AG08396 (cell line): ENCODE measurements at regions not wholly inside any gene's neighbourhood (a gene's known extent, or its start where the extent isn't known, plus 50 kb on each side); places are given as distances from the start of the nearest gene placed in this dataset.
"Not testable (repeated sequence)": the region's sequence is repeated elsewhere in the genome, so short reads cannot be mapped to it uniquely, and the experiment has no call there.

Source experiments
- DNase-seq: peaks from one replicate; pipeline ENCODE4 v3.0.0; 2012; ENCODE audit warnings: low spot score, mixed read lengths

- peak; percentile 59 for DNase-seq
Measured at GRCh38 chr7:101146-102046, 91.0 kb upstream of the FAM20C start.

DNA sequence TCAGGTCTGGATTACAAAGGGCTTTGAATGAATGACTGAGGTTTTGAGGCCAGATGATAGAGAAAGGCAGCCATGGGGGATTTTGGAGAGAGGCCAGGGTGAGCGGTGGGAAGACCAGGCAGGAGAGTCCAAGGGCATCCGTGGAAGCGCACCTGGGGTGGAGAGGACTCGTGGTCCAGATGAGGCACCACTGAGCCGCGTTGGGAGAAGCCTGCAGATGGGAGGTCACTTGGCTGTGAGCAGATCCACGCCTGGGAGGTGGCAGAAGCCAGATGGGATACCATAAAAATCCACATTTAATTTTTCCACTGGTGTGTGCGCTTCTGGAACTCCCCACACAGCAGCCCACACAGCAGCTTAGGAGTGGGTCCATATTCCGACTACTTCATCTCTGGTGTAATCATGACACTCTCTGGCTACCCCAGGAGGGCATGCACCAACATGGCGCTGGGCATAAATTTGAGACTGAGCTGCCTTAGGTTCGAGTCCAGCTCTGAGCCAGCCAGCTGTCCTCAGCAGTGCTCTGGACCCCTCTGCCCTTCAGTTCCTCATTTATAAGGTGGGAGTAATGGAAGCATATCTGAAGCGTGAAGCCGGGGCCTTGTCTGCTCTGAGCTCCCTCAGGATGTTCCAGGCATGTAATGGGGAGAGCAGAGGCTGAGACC lies 90.2 kb upstream of the FAM20C start:
- no peak for DNase-seq

DNA sequence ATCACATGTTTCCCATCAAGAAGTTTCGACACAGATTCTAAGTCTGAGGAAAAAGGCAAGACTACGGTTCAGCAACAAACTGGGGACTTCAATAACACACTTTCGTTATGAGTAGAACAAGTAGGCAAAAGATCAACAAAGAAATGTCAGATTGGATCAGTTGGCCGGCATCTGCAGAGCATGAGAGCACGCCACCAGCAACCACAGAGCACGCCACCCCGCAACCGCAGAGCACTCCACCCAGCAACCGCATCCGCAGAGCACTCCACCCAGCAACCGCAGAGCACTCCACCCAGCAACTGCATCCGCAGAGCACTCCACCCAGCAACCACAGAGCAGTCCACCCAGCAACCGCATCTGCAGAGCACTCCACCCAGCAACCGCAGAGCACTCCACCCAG lies 89.7 kb upstream of the FAM20C start:
- no peak for DNase-seq

- not testable (repeated sequence) for DNase-seq
Measured at GRCh38 chr7:103981-104380, 88.4 kb upstream of the FAM20C start.

GRCh38 chr7:105002-105401 lies 87.4 kb upstream of the FAM20C start:
- DNase-seq = no peak

DNA sequence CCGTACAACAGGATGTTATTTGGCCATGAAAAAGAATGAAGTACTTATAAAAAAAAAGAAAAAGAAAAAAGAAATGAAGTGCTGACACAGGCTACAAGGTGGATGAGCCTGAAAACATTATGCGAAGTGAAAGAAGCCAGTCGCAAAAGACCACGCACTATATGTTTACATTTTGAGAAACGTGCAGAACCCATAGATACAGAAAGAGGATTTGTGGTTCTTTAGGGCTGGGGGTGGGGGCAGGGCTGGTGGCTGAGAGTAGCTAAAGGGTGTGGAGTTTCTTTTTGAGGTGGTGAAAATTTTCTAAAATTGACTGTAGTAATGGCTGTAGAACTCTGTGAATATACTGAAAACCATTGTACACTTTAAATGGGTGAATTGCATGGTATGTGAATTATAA lies 86.0 kb upstream of the FAM20C start:
- DNase-seq = no peak

GRCh38 chr7:107233-107632 lies 85.1 kb upstream of the FAM20C start:
- DNase-seq = no peak

- DNase-seq = no peak
Measured at GRCh38 chr7:107907-108306, 84.5 kb upstream of the FAM20C start.

DNA sequence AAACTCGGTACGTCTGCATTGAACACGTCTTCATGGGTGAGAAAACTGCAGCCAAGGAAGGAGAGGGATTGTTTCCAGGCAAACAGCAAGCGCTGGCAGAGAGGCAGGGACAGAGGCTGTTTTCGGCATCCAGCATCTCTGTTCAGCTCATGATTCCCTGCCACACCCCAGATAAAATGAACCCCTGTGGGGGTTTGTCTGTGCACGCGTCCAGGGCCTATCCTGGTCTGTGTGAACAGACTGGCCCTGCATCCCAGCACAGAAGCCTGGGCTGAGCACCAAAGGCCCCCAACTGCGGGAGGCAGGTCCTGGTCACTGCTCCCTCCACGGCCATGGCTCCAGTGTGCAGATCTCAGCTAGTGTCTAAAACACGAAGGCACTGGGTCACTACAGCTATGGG lies 83.3 kb upstream of the FAM20C start:
- DNase-seq = no peak

- no peak for DNase-seq
Measured at GRCh38 chr7:109898-110556, 82.3 kb upstream of the FAM20C start.

- DNase-seq = no peak
Measured at GRCh38 chr7:110557-111232, 81.7 kb upstream of the FAM20C start.

DNA sequence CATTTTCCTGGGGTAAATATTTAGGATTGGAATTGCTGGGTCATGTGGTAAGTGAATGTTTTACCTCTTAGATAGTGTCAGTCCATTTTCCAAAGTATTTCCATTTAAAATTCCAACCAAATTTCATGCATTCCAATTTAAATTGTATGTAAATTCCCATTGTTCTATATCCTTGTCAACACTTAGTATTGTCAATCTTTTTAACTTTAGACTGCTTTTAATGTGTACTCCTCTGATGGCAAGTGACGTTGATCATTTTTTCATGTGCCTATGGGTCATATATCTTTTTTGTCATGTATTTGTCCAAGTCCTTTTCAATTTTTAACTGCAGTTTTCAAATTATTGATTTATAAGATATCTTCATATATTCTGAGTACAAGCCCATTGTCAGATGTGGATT lies 80.8 kb upstream of the FAM20C start:
- no peak for DNase-seq

GRCh38 chr7:112881-113280 lies 79.5 kb upstream of the FAM20C start:
- DNase-seq = no peak

- DNase-seq = no peak
Measured at GRCh38 chr7:115274-115911, 77.0 kb upstream of the FAM20C start.

- no peak for DNase-seq
Measured at GRCh38 chr7:116188-116981, 76.0 kb upstream of the FAM20C start.

DNA sequence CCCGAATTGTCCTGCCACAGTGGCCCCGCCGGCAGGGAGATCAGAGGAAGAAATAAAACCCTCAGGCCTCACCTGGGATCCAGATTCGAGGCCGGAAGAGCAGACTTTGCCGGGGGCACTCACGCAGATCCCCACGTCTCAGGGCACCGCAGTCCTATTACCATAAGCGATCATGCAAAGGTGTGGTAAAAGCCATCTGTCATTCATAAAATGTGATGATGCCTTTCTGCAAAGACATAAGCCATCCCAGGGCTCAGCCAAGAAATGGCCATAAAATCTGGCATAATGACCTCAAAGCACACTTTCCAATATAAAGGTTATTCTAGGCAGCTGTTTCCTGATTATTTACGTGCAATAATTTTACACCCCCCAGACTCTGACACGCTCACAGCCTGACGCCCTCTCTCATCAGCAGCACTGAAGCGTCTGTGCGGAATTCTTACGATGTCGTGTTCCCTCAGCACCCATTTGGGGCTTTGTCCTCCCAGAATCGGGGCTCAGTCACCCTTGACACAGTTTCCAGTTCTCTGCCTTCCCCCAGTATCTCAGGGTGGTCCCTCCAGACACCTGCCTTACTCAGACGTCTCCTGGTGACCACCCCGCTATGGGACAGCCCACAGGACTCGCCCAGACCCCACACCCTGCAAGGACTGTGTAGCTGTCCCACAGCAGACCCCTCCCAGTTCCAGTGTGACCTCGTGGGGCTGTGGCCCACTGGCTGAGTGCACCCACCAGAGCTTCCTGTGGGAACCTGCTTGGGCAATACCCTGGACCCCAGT lies 74.3 kb upstream of the FAM20C start:
- DNase-seq = no peak

- no peak for DNase-seq
Measured at GRCh38 chr7:118615-119391, 73.6 kb upstream of the FAM20C start.

GRCh38 chr7:119392-120163 lies 72.8 kb upstream of the FAM20C start:
- no peak for DNase-seq
